ENCODE measurements at regions not wholly inside any gene's neighbourhood (a gene's known extent, or its start where the extent isn't known, plus 50 kb on each side); places are given as distances from the start of the nearest gene placed in this dataset.

GRCh38 chr10:55091691-55092328 is 290.8 kb upstream of the PCDH15 start:
- no peak overlapping the region for H3K27ac ChIP-seq
- DNase-seq (ENCODE audit: low read depth, low spot score): no peak

- DNase-seq (ENCODE audit: low read depth, low spot score): no peak
- H3K27ac ChIP-seq: no peak overlapping the region
These were observed 277.1 kb upstream of the PCDH15 start for GRCh38 chr10:55078121-55078520.

GRCh38 chr10:55065185-55065584 is 264.2 kb upstream of the PCDH15 start:
- DNase-seq (ENCODE audit: low read depth, low spot score): no peak
- H3K27ac ChIP-seq: no peak overlapping the region

- no peak for DNase-seq (ENCODE audit: low read depth, low spot score)
- no peak overlapping the region for H3K27ac ChIP-seq
These were observed 262.8 kb upstream of the PCDH15 start for GRCh38 chr10:55063811-55064210.

- no peak for DNase-seq (ENCODE audit: low read depth, low spot score)
- no peak overlapping the region for H3K27ac ChIP-seq
These were observed 261.3 kb upstream of the PCDH15 start for GRCh38 chr10:55062349-55062748.

- DNase-seq (ENCODE audit: low read depth, low spot score): no peak
- H3K27ac ChIP-seq: no peak overlapping the region
These were observed 257.8 kb upstream of the PCDH15 start for GRCh38 chr10:55058800-55059199.

GRCh38 chr10:55051515-55051914 is 250.5 kb upstream of the PCDH15 start:
- DNase-seq (ENCODE audit: low read depth, low spot score): no peak
- no peak overlapping the region for H3K27ac ChIP-seq

GRCh38 chr10:55048830-55049498 is 247.9 kb upstream of the PCDH15 start:
- H3K27ac ChIP-seq: no peak overlapping the region
- DNase-seq (ENCODE audit: low read depth, low spot score): no peak

GRCh38 chr10:55043540-55043939 is 242.5 kb upstream of the PCDH15 start:
- no peak for DNase-seq (ENCODE audit: low read depth, low spot score)
- no peak overlapping the region for H3K27ac ChIP-seq

GRCh38 chr10:55033061-55033460 is 232.0 kb upstream of the PCDH15 start:
- no peak overlapping the region for H3K27ac ChIP-seq
- no peak for DNase-seq (ENCODE audit: low read depth, low spot score)

GRCh38 chr10:55024713-55025112 is 223.7 kb upstream of the PCDH15 start:
- no peak for DNase-seq (ENCODE audit: low read depth, low spot score)
- no peak overlapping the region for H3K27ac ChIP-seq

- H3K27ac ChIP-seq: no peak overlapping the region
- DNase-seq (ENCODE audit: low read depth, low spot score): no peak
These were observed 218.4 kb upstream of the PCDH15 start for GRCh38 chr10:55019439-55019838.

- H3K27ac ChIP-seq: no peak overlapping the region
- no peak for DNase-seq (ENCODE audit: low read depth, low spot score)
These were observed 212.3 kb upstream of the PCDH15 start for GRCh38 chr10:55013318-55013717.

GRCh38 chr10:55002420-55002819 is 201.4 kb upstream of the PCDH15 start:
- no peak overlapping the region for H3K27ac ChIP-seq
- no peak for DNase-seq (ENCODE audit: low read depth, low spot score)

- no peak for DNase-seq (ENCODE audit: low read depth, low spot score)
- H3K27ac ChIP-seq: no peak overlapping the region
These were observed 200.4 kb upstream of the PCDH15 start for GRCh38 chr10:55001422-55001821.

GRCh38 chr10:54993148-54993547 is 192.1 kb upstream of the PCDH15 start:
- DNase-seq (ENCODE audit: low read depth, low spot score): no peak
- no peak overlapping the region for H3K27ac ChIP-seq

GRCh38 chr10:54985732-54986131 is 184.7 kb upstream of the PCDH15 start:
- DNase-seq (ENCODE audit: low read depth, low spot score): no peak
- no peak overlapping the region for H3K27ac ChIP-seq

GRCh38 chr10:54983255-54983654 is 182.2 kb upstream of the PCDH15 start:
- no peak for DNase-seq (ENCODE audit: low read depth, low spot score)
- H3K27ac ChIP-seq: no peak overlapping the region

- H3K27ac ChIP-seq: no peak overlapping the region
- no peak for DNase-seq (ENCODE audit: low read depth, low spot score)
These were observed 161.3 kb upstream of the PCDH15 start for GRCh38 chr10:54962134-54962900.

GRCh38 chr10:54961040-54961439 is 160.0 kb upstream of the PCDH15 start:
- no peak overlapping the region for H3K27ac ChIP-seq
- no peak for DNase-seq (ENCODE audit: low read depth, low spot score)

GRCh38 chr10:54958844-54959243 is 157.8 kb upstream of the PCDH15 start:
- DNase-seq (ENCODE audit: low read depth, low spot score): no peak
- H3K27ac ChIP-seq: no peak overlapping the region

All from epithelial cell of prostate (primary cell).